ENCODE measurements at regions not wholly inside any gene's neighbourhood (a gene's known extent, or its start where the extent isn't known, plus 50 kb on each side); places are given as distances from the start of the nearest gene placed in this dataset.

GRCh38 chr1:18535391-18536210 is 54.9 kb downstream of the KLHDC7A start:
- H3K36me3 ChIP-seq: no peaks in the 10 kb centered on the region
- H3K4me3 ChIP-seq: no peak overlapping the region
- peaks cover 0 to 63% (median 7%) of the 10 kb centered on the region in 7 donors for H3K27me3 ChIP-seq (replicated peaks in 1 of 7)
- DNase-seq: peak; percentile 42
- H3K27ac ChIP-seq: no peak overlapping the region
- TF ChIP-seq POLR2A (IDR thresholded peaks at IDR 0.05) (no peak), CTCF (IDR thresholded peaks at IDR 0.05 in 8 of 11, conservative IDR thresholded peaks at IDR 0.05 in 3 of 11) (no peak), POLR2AphosphoS5 (IDR thresholded peaks at IDR 0.05) (no peak)
- WGBS, 5 donors: 85 to 91% (median 86%) methylated on average over 13 to 14 of the region's 14 CpGs
- H3K9me3 ChIP-seq: no peaks in the 10 kb centered on the region
- H3K4me1 ChIP-seq: no peaks in the 10 kb centered on the region
- intact Hi-C loops (cut with DNase I; ENCODE audit: low total_unique reads): no loop called here

GRCh38 chr1:18536356-18536755 is 55.6 kb downstream of the KLHDC7A start:
- WGBS, 5 donors: 67 to 96% (median 84%) methylated on average over 2 of the region's 2 CpGs
- Histone ChIP-seq H3K27ac (no peak overlapping the region), H3K9me3 (no peaks in the 10 kb centered on the region), H3K4me1 (no peaks in the 10 kb centered on the region), H3K4me3 (no peak overlapping the region), H3K36me3 (no peaks in the 10 kb centered on the region), H3K27me3 (replicated peaks in 1 of 7) (peaks cover 0 to 64% (median 7%) of the 10 kb centered on the region in 7 donors)
- intact Hi-C loops (cut with DNase I; ENCODE audit: low total_unique reads): no loop called here
- no peak for DNase-seq
- TF ChIP-seq POLR2A (IDR thresholded peaks at IDR 0.05) (no peak), CTCF (IDR thresholded peaks at IDR 0.05 in 8 of 11, conservative IDR thresholded peaks at IDR 0.05 in 3 of 11) (no peak), POLR2AphosphoS5 (IDR thresholded peaks at IDR 0.05) (no peak)

GRCh38 chr1:18536915-18537314 is 56.2 kb downstream of the KLHDC7A start:
- 75 to 87% (median 79%) methylated on average over 9 of the region's 9 CpGs for WGBS, 5 donors
- Histone ChIP-seq H3K27me3 (replicated peaks in 1 of 7) (peaks cover 0 to 64% (median 7%) of the 10 kb centered on the region in 7 donors), H3K36me3 (no peaks in the 10 kb centered on the region), H3K4me3 (no peak overlapping the region), H3K4me1 (no peaks in the 10 kb centered on the region), H3K9me3 (no peaks in the 10 kb centered on the region), H3K27ac (no peak overlapping the region)
- DNase-seq: no peak
- intact Hi-C loops (cut with DNase I; ENCODE audit: low total_unique reads): no loop called here
- TF ChIP-seq POLR2AphosphoS5 (IDR thresholded peaks at IDR 0.05) (no peak), CTCF (IDR thresholded peaks at IDR 0.05 in 8 of 11, conservative IDR thresholded peaks at IDR 0.05 in 3 of 11) (no peak)

GRCh38 chr1:18537386-18538306 is 56.9 kb downstream of the KLHDC7A start:
- no peaks in the 10 kb centered on the region for H3K9me3 ChIP-seq
- no peak for DNase-seq
- H3K27me3 ChIP-seq (replicated peaks in 1 of 7): peaks cover 0 to 66% (median 7%) of the 10 kb centered on the region in 7 donors
- TF ChIP-seq CTCF (IDR thresholded peaks at IDR 0.05 in 8 of 11, conservative IDR thresholded peaks at IDR 0.05 in 3 of 11) (no peak), POLR2AphosphoS5 (IDR thresholded peaks at IDR 0.05) (no peak), POLR2A (IDR thresholded peaks at IDR 0.05) (no peak)
- intact Hi-C loops (cut with DNase I; ENCODE audit: low total_unique reads): no loop called here
- H3K36me3 ChIP-seq: no peaks in the 10 kb centered on the region
- 69 to 88% (median 77%) methylated on average over 15 to 16 of the region's 16 CpGs for WGBS, 5 donors
- no peaks in the 10 kb centered on the region for H3K4me1 ChIP-seq
- H3K27ac ChIP-seq: no peak overlapping the region
- H3K4me3 ChIP-seq: no peak overlapping the region

Measured in spleen (tissue), 11 donors.